ENCODE measurements at regions not wholly inside any gene's neighbourhood (a gene's known extent, or its start where the extent isn't known, plus 50 kb on each side); places are given as distances from the start of the nearest gene placed in this dataset.
A peak's percentile ranks its signal among the peaks of the same experiment; 100 is the strongest.

- no peak for DNase-seq
Measured at GRCh38 chr3:13266005-13266404, 154.1 kb downstream of the NUP210 start.

- no peak for DNase-seq
Measured at GRCh38 chr3:13265507-13265906, 154.6 kb downstream of the NUP210 start.

GRCh38 chr3:13265016-13265415 lies 155.1 kb downstream of the NUP210 start:
- DNase-seq = no peak

GRCh38 chr3:13264468-13264795 lies 155.7 kb downstream of the NUP210 start:
- DNase-seq = no peak

GRCh38 chr3:13263770-13264467 lies 156.2 kb downstream of the NUP210 start:
- no peak for DNase-seq

DNA sequence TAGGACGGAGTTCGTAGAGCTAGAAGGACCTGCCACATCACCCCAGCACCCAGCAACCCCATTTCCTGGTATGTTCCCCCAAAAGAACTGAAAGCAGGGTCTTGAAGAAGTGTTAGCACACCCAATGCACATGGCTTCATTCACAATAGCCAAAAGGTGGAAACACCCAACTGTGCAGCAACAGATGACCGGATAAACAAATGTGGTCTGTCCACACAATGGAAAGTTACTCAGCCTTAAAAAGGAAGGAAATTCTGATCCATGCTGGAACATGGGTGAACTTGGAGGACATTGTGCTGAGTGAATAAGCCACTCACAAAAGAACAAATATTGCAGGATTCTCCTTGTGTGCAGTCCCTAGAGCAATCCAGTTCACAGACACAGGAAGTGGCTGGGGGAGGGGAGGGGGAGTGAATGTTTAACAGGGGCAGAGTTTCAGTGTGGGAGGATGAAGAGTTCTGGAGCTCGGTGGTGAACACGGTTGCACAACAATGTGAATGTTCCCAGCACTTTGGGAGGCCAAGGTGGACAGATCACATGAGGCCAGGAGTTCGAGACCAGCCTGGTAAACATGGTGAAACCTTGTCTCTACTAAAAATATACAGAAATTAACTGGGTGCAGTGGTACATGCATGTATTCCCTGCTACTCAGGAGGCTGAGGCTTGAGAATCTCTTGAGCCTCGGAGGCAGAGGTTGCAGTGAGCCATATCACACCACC lies 157.5 kb downstream of the NUP210 start:
- DNase-seq = peak; percentile 17

DNA sequence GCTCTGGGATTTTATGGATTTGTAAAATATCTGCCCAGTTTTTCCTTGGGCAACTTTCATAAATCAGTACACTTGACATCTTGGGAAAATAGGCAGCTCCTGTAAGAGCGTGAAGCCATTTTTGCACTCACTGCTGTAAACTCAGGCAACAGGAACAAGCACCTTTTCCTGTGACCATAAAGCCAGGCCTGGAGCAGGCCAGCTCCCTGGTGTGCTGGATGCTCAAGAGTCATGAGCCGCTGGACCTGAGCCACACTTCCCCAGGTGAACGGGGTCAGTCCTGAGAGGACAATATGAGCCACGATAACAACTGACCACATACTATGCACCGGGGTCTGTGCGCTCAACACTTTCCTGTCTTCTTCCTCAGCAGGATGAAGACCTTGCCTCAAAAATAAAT lies 158.2 kb downstream of the NUP210 start:
- DNase-seq = no peak

DNA sequence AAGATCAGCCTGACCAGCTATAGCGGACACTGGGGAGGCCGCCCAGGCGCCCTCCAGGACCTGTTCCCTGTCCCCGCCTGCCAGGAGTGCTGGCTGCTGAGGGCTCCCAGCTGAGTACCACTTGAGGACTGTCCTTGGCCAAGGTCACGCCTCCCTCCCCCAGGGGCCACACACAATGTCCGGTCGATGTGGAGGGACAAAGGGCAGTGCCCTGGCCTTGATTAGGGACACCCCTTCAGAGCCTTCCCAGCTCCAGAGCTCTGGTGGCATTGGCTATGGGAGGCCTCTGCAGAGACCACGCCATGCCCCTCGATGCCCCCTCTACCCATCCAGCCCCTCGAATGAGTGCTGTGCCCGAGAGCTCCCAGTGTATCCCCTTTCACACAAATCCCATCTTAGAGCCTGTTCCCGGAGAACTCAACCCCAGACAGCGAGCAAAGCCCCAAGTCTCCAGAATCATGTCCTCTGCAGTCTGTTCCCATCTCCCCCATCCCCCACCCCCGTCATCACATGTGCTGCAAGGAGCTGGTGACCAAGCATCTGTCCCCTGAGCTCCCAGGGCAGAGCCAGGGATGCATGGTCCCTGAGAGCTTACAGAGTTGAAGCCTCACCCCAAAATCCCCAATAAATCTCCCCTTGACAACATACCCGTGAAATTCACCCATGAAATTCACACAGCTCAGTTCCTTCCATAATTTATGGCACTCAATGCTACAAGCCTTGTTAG lies 158.9 kb downstream of the NUP210 start:
- no peak for DNase-seq

DNA sequence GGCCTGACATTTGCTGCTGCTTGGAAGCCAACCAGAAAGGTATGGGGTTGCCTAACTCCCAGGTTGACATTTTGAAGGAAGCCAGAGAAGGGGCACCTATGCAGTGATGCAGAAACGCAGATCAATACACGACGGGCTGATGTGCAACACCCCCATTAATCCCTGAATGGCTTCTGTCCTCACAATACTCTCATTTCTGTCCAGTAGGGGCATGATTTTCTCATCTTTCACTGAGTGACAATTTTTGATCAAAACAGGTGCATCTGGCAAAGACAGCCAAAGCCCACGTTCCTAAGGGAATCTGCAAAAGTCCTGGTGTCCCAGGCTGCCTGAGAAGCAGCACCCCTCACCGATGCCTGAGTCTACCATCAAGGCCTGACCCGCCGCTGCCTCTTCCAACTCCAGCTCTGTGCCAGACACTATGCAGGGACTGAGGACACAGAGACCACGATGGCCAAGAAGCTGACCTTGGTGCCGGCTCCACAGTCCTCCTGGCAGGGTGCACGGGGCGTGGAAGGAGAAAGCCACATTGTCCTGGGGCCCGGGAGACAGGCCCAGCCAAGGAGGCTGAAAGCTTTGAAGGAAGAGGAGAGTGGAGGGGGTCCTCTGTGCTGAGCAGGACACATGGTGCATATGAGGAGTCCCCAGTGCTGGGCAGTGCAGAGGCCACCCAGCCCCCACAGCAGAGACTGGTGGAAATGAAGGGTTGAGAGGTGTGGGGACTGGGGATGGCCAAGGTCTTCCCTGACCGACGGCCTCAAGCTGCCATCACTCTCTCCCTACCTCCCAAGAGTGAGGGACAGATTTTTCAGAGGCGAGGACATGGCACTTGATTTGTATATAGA lies 159.6 kb downstream of the NUP210 start:
- DNase-seq = no peak

DNA sequence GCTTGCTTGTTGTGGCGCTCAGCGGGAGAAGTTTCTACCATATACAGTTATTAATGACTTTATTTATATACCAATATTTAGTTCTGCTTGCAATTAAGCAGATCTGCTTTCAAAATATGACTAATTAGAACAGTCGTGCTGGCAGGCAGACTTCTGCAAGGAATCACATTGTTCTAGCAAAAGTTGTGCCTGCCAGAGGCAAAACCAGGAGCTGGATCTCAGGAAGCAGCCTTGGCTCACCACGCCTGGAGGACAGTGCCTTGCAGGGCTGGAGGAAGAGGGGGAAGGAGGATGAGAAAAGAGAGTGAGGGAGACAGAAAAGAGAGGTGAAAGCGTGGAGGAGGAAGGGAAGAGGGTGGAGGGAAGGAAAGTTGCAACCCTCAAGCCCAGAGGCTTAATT lies 160.3 kb downstream of the NUP210 start:
- DNase-seq = no peak

GRCh38 chr3:13258986-13259514 lies 161.1 kb downstream of the NUP210 start:
- no peak for DNase-seq

DNA sequence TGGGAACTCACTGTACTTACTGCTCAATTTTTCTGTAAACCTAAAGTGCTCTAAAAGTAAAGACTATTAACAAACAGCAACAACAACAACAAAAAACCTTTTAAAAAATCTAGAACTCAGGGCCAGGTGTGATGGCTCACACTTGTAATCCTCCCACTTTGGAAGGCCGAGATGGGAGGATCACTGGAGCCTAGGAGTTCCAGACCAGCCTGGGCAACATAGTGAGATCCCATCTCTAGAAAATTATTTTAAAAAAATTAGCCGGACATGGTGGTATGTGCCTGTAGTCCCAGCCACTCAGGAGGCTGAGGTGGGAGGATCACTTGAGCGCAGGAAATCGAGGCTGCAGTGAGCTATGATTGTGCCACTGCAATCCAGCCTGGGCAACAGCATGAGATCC lies 161.8 kb downstream of the NUP210 start:
- DNase-seq = no peak

GRCh38 chr3:13257666-13258065 lies 162.5 kb downstream of the NUP210 start:
- no peak for DNase-seq

GRCh38 chr3:13256845-13257244 lies 163.3 kb downstream of the NUP210 start:
- no peak for DNase-seq

- DNase-seq = peak; percentile 23
Measured at GRCh38 chr3:13254028-13254951, 165.8 kb downstream of the NUP210 start.

GRCh38 chr3:13253208-13253937 lies 166.7 kb downstream of the NUP210 start:
- no peak for DNase-seq

- no peak for DNase-seq
Measured at GRCh38 chr3:13252207-13252606, 167.9 kb downstream of the NUP210 start.

DNA sequence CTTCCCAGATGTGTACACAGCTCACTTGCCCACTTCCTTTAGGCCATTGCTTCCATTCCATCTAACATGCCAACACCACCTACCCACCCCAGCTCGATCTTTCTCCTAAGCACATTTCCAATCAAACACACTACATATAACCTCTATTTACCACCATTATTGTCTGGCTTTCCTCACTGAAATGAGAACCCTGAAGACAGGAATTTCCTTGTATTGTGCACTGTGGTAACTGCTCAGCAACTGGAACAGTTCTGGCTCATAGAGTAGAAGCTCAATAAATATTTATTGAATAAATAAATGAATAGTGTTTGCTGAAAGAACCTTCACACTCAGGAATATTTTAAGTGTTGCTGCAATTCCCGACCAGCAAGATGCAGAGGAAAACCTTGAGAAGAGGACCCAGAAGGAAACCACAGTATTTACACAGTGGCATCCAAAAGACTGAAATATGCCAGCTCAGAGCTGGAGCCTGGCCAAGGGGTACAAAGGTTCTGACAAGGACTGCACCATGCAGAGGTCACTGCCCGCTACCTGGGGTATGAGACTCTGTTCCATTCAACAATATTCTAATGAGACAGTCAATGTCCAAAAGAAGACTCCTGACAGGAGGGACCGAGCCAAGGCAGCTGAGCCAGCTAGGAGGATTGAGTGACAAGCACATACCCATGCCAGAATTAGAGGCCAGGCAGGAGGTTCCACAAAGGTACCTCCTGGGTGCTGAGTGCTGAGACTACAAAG lies 168.8 kb downstream of the NUP210 start:
- DNase-seq = no peak

GRCh38 chr3:13249664-13250390 lies 170.3 kb downstream of the NUP210 start:
- DNase-seq = no peak

- no peak for DNase-seq
Measured at GRCh38 chr3:13248640-13249039, 171.5 kb downstream of the NUP210 start.
